Left renal pelvis (tissue), 4 donors: ENCODE measurements at regions not wholly inside any gene's neighbourhood (a gene's known extent, or its start where the extent isn't known, plus 50 kb on each side); places are given as distances from the start of the nearest gene placed in this dataset.
"Not testable (repeated sequence)": the region's sequence is repeated elsewhere in the genome, so short reads cannot be mapped to it uniquely, and the experiment has no call there.

Experiments used
- DNase-seq, 4 donors: peaks; one replicate each; pipeline ENCODE4 v3.0.0-alpha.2; 2013; ENCODE audit warnings: low read depth in 4 of 4, low spot score in 3 of 4

- DNase-seq: no peak
Measured at GRCh38 chr1:213750231-213751063, 237.3 kb upstream of the PROX1 start.

- DNase-seq: no peak
Measured at GRCh38 chr1:213751064-213751397, 236.7 kb upstream of the PROX1 start.

- DNase-seq: no peak
Measured at GRCh38 chr1:213759359-213760181, 228.2 kb upstream of the PROX1 start.

GRCh38 chr1:213761845-213762407 lies 225.8 kb upstream of the PROX1 start:
- DNase-seq: no peak

- DNase-seq: no peak
Measured at GRCh38 chr1:213767683-213768082, 220.1 kb upstream of the PROX1 start.

GRCh38 chr1:213772128-213773063 lies 215.4 kb upstream of the PROX1 start:
- DNase-seq: no peak

- DNase-seq: no peak
Measured at GRCh38 chr1:213773975-213774374, 213.8 kb upstream of the PROX1 start.

- DNase-seq: no peak
Measured at GRCh38 chr1:213776969-213777368, 210.8 kb upstream of the PROX1 start.

GRCh38 chr1:213779228-213779627 lies 208.5 kb upstream of the PROX1 start:
- no peak for DNase-seq

GRCh38 chr1:213782941-213783672 lies 204.7 kb upstream of the PROX1 start:
- no peak for DNase-seq

- DNase-seq: no peak
Measured at GRCh38 chr1:213783893-213784292, 203.9 kb upstream of the PROX1 start.

- no peak for DNase-seq
Measured at GRCh38 chr1:213786683-213787082, 201.1 kb upstream of the PROX1 start.

- no peak for DNase-seq
Measured at GRCh38 chr1:213790565-213790964, 197.2 kb upstream of the PROX1 start.

GRCh38 chr1:213793482-213794067 lies 194.2 kb upstream of the PROX1 start:
- peak in 2 of 4 donors; percentile 7 to 16 for DNase-seq

GRCh38 chr1:213796525-213796924 lies 191.2 kb upstream of the PROX1 start:
- DNase-seq: no peak

- DNase-seq: not testable (repeated sequence)
Measured at GRCh38 chr1:213808288-213808687, 179.5 kb upstream of the PROX1 start.

GRCh38 chr1:213817156-213817555 lies 170.6 kb upstream of the PROX1 start:
- no peak for DNase-seq

GRCh38 chr1:213820362-213821149 lies 167.2 kb upstream of the PROX1 start:
- DNase-seq: no peak
